T-helper 2 cell (primary cell): ENCODE measurements at regions not wholly inside any gene's neighbourhood (a gene's known extent, or its start where the extent isn't known, plus 50 kb on each side); places are given as distances from the start of the nearest gene placed in this dataset.

Experiments
- DNase-seq, 5 experiments: peaks; one replicate each; pipeline versions ENCODE4 v3.0.0 to v3.0.0-alpha.2; 2012 to 2022

- DNase-seq = no peak
These were observed 167.2 kb downstream of the CAPZA3 start for GRCh38 chr12:18905134-18905533.

DNA sequence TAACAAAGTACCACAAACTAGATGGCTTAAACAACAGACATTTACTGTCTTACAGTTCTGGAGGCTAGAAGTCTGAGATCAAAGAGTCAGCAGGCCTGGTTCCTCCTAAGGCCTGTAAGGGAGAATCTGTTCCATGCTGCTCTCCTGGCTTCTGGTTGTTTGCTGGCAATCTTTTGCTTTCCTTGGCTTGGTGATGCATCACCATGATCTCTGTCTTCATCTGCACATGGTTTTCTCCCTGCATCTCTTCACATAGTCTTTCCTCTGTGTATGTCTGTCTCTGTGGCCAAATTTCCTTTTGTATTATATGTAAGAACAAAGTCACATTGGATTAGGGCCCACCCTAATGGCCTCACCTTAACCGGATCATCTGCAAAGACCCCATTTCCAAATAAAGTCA lies 168.5 kb downstream of the CAPZA3 start:
- DNase-seq = no peak

GRCh38 chr12:18907127-18907526 lies 169.2 kb downstream of the CAPZA3 start:
- DNase-seq = no peak

DNA sequence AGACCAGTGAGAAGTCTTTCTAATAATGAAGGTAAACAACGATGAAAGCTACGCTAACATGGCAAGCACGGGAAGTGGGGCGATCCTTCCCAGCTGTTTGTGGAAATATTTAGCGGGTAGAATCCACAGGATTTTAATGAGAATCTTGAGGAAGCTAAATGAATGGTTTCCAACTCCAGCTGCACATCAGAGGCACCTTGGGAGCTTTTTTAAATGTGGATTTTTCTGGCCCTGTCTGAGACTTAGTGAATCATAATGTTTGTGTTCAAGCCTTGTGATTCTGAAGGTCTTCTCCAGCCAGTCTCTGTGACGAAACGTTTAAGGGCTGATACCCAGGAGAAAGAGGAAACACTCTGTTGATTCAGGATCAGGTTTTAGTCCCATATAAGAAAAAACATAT lies 169.8 kb downstream of the CAPZA3 start:
- no peak for DNase-seq

GRCh38 chr12:18908191-18908590 lies 170.3 kb downstream of the CAPZA3 start:
- DNase-seq = no peak

DNA sequence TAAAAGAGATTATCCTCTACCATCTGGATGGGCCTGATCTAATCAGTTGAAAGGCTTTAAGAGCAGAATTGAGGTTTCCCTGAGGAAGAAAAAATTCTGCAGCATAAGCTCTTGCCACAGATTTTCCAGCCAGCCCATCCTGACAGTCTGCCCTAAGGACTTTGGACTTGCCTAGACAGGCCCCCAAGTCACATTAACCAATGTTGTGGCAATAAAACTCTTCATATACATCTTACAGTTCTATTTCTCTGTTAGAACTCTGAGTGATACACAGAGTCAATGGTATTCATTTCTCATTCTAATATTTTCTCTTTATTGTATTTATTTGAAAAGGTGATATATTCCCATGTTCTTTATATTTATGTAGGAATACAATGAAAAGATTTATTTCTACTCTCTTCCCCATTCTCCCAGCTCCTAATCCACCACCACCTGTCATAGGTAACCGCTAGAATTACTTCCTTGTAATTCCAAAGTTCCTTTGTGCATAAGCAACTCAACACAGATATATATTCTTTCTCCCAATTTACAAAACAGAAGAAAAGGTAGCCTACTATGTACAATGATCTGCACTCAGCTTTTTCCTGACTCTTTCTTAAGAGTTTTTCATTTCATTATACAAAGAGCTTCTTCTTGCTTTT lies 182.1 kb downstream of the CAPZA3 start:
- DNase-seq = no peak

- DNase-seq = no peak
These were observed 184.9 kb downstream of the CAPZA3 start for GRCh38 chr12:18922851-18923250.

- DNase-seq = no peak
These were observed 185.8 kb downstream of the CAPZA3 start for GRCh38 chr12:18923721-18924120.

DNA sequence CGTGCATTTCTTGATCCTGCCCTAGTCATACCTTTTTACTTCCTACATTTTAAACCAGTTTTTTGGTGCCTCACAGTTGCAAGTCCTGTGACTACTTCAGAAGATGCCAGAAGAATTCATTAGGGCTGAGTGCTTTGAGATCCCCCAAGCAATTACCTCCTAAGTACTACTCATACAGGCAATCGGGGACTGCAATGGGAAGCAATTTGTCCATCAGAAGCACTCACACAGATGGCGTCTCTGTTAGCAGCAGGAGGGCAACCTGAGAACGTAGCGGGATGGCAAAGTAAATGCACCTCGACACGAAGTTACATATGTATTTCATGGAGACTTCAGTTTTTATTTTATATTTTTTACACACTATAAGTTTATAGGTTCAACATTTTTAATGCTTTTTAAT lies 188.3 kb downstream of the CAPZA3 start:
- no peak for DNase-seq

GRCh38 chr12:18932211-18932610 lies 194.3 kb downstream of the CAPZA3 start:
- DNase-seq = no peak

DNA sequence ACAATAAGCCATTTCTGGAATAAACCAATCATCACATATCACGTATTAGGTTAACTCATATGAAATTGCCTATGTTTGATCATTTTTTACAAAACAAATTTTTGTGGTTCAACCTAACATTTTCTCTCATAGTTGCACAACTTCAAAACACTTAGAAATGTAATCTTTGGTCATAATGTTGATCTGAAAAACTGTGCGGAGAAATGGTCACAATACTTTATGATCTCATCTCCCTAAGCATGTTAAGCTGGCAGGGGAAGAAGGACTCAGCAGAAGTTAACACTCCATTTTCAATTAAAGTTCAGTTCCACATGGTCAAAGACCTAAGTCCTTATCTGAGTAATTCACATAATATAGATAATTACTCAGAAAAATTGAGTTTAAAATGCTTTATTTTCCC lies 194.8 kb downstream of the CAPZA3 start:
- no peak for DNase-seq

GRCh38 chr12:18935371-18935965 lies 194.1 kb upstream of the PLEKHA5 start:
- DNase-seq = no peak

DNA sequence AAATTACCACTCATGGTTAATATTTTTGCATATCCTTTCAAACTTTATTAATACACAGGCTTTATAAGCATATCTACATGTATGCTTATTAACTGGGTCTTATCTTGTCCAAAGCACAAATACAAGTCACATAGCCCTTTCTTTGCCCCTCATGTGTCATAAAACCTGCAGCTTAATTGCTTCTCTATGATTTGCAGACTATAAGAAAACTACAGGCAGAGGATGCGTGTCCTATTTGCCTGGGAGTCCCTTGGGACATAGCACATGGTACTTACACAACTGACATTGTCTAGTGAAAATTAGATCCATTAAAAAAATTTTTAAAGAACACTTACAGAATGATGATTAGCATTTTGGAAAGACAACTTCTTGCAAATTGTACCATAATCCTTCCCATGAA lies 190.5 kb upstream of the PLEKHA5 start:
- no peak for DNase-seq

DNA sequence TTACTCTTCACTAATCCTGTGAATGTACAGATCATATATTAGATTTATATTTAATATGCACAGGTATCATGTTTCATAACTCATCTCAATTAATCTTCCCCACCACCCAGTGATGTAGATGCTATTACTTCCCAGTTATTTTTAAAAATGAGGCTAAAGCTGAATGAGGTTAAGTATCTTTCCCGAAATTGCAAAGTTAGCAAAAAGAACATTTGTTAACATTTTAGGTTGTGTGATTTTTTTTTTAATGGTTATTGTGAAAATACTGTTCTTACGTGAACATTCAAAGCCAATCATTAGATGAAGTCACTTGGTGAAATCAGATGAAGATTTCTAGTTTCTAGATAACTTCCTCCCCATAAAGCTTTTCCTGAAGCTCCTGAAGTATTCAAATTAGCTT lies 186.9 kb upstream of the PLEKHA5 start:
- DNase-seq = no peak

DNA sequence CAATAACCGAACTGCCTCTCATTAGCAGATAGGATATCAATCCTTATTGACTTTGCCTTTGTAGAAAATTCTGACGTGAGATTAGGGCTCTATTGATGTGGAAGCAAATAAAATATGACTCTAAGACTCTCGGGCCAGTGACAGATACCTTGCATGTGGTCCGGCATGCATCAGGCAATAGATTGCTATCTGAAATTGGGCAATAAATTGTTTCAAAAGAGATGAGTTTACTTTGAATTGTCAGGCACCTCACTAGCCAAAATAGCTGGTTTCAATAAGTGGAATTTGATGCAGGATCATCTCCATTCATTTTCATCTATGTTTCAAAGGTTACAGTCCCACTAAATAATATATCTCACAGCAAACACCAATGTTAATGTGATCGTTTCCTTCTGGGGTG lies 186.3 kb upstream of the PLEKHA5 start:
- DNase-seq = no peak

DNA sequence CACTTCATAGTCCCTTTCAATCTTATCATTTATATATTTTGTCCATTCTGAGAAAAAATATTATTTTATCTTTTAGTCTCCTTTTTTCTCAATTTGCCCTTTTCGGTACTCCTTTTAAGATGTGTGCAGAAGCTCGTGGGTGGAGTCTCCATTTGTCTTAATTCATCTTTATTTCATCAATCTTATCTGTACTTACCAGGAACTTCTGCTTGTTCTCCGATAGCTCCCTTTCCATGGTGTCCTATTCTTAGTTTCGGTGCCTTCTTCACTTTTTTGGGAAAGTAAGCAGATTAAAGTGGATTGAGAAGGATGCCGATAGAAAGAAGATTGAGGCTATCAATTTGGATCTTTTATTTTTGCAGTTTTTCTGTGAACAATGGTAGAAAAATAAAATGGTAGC lies 183.4 kb upstream of the PLEKHA5 start:
- no peak for DNase-seq

DNA sequence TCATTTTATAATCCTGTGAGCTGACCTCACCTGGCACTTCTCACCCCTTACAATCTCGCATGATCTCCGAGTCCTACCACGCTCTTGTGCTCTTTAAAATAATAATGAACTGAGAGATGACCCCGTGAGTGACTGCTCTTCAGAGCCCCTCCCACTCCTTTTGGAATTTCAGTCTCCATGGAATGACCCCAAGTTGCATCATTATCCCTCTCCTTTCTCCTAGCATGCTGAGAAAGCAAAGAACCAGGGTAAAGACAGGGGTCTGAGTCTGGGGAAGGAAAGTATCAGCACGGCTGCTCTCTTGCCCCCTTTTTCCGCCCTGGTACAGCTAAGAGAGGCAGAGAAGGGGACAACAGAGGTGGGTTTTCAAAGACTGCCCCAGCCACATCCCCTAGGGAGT lies 178.3 kb upstream of the PLEKHA5 start:
- DNase-seq = no peak

DNA sequence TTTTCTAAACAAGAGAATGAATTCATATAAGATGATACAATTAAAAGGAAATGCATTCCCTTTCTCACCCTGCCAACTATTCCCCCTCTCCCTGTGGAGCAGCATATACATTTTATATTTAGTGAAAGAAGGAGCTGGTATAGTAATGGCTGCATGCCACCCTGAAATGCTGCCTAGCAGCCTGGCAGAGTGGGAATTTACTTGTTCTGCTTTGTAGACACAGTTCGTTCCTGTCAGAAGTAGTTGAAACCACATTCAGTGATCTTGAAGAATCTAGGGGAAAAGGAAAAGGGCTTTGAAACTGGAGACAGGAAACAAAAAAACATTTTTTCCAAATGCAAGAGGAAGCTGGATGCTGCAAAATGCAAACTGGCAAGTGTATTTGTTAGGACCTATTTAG lies 176.0 kb upstream of the PLEKHA5 start:
- DNase-seq = no peak

DNA sequence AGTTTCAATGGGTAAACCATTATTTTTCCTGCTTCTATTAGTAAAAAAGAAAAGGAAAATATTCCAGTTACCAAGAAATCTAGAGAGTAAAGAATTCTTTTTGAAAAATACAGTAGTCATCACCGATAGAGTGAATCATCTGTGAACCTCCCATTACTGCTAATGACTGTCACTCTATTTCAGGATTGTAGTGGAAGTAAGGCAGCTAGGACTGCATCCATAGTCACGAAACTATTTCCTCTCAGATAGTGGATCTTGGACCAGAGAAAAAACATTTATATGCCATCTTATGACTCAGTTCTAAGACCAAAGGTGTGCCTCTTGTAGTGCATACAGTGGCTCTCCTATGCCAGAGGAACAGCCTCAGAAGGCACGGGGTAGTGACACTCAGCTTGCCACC lies 173.9 kb upstream of the PLEKHA5 start:
- no peak for DNase-seq

DNA sequence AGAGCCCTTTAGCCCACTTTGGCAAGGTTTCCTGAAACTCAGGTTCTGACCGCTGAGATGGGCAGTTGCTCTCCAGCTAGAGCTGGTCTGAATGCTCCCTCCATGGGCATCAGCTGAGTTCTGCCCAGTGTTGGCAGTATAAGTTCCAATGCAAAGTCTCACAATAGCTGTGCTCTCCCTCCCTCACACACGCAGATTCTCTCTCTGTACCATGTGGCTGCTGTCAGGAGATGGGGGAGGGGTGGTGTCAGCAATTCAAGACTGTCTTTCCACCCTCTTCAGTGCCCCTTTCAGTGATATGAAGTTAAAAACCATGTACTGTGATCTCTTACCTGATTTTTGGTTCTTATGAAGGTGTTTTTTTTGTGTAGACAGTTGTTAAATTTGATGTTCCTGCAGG lies 164.3 kb upstream of the PLEKHA5 start:
- no peak for DNase-seq

- DNase-seq = no peak
These were observed 162.6 kb upstream of the PLEKHA5 start for GRCh38 chr12:18966954-18967353.

DNA sequence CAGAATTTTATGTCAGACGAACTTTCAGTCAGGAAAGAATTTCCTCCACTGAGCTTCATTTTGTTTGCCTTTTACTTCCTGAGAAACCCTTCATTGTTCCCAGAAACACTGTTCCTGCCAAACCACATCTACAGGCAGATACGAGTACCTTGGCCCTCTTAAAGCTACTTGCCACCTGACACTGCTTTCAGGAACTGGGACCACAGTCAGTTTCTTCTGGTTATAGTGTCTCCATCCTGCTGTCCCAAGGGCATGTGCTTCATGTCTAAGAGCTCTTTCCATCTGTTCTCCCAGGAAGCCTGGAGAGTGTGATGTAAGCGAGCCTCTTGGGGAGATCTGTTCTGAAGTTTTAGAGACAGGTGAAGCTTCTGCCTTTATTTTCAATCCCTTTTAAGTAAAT lies 161.7 kb upstream of the PLEKHA5 start:
- no peak for DNase-seq

DNA sequence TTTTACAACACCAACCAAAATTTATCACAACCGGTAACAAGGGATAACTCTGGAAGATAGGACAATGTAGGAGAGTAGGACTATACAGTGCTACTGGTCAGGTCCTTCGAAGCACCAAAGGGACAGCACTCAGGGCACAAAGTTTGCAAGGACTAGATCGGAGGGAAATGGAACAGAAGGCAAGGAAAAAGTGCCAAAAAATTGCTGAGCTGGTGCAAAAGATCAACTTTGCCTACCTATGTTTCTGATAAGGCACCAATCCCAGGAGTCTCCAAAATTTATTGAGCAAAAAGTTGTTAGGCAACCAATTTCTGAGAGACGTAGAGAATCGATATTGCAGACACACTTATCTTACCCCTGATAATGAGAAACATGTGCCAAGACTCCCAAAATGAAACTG lies 160.0 kb upstream of the PLEKHA5 start:
- no peak for DNase-seq

GRCh38 chr12:18970603-18971002 lies 158.9 kb upstream of the PLEKHA5 start:
- DNase-seq = no peak

- no peak for DNase-seq
These were observed 157.6 kb upstream of the PLEKHA5 start for GRCh38 chr12:18971932-18972331.
